ENCODE measurements at regions not wholly inside any gene's neighbourhood (a gene's known extent, or its start where the extent isn't known, plus 50 kb on each side); places are given as distances from the start of the nearest gene placed in this dataset. TPM values are rescaled to one million over a fixed set of nuclear protein-coding genes. Genes with fewer than 3 reads are reported as not detected.

Small RNA genes in the stretch of these regions (microRNA-seq; reads per million reads assigned to microRNA genes)
- gene MIR6072 (ENCODE audit: borderline microRNAs expressed, borderline replicate concordance): not detected

Data from activated naive CD4-positive, alpha-beta T cell treated with anti-CD3 and anti-CD28 coated beads for 36 hours (primary cell).